GM19351 (cell line): ENCODE measurements at regions not wholly inside any gene's neighbourhood (a gene's known extent, or its start where the extent isn't known, plus 50 kb on each side); places are given as distances from the start of the nearest gene placed in this dataset.
"Not testable (repeated sequence)": the region's sequence is repeated elsewhere in the genome, so short reads cannot be mapped to it uniquely, and the experiment has no call there.

Experiments used
- ATAC-seq: cut with Tn5 transposase; IDR thresholded peaks from one replicate; pipeline ENCODE4 v1.9.1; 2021; ENCODE audit warnings: mild to moderate bottlenecking, moderate library complexity; ENCODE audit not compliant: unreplicated experiment

DNA sequence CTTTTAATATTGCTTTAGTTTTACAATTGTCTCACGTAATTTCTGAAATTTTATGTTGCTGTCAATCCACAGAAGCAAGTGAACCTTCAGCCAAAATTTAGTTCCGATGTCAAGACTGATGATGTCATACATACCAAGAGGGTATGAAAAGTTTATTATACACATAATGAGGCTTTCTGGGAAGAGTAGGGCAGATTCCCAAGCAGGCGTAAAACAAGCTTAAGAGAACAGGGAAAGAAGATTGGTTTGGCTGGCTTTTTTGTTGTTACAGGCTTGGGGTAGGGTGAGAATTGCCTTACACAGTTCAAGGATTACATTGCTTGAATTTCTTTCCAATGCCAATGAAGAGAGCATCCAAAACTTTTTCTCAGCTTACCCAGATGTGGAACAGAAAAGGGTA lies 1962.9 kb upstream of the CDH6 start:
- no peak for ATAC-seq

DNA sequence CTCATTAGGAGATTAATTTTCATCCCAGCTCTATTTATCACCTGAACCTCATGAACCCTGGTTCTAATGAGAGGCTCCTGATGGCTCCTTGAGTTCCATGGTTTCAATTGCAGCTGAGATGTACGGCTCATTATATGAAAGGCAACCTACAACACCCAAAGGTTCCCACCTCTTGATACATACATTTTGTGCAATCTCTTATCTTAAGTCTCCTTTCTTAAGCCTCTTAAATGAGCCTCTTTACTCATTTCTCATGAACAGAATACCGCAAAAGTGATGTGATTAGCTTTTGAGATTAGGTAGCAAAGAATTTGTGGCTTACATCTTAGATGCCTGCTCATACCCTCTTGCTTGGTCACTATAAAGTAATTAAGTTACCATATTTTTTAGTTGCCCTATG lies 1964.0 kb upstream of the CDH6 start:
- ATAC-seq = no peak

DNA sequence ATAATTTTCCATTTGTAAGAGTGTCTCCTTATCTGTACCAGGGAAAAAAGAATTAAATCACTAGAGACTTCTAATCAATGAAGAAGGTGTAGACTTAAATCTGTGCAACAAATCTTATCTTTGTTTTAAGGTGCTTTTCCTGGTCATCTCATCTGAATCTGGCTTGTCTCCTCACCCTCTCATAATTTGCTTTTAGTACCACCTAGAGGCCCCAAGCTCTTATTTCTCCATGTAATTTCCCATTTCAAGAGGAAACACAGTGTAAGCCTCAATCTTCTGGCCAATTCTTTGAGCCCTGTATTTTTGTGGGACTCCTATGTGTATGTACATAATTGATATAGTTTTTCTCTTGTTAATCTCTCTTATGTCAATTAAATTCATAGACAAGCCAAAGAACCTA lies 1975.3 kb upstream of the CDH6 start:
- ATAC-seq = no peak

DNA sequence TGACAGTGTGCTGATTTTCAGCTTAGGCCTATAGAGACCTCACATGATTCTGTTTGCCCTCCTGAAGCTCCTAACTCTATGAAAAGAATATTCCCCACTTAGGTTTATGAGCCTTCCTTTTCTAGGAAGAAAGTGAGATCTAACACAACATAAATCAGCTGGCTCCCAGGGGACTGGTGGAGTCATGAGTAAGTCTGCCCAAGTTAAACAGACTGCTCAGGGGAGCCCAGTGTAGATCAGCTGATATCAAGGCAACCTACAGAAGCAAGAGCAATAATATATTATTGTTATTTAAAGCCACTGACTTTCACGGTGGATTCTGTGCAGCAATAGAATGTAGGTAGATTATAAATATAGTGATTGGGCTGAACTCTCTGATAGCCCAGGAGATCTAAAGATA lies 1978.6 kb upstream of the CDH6 start:
- no peak for ATAC-seq

DNA sequence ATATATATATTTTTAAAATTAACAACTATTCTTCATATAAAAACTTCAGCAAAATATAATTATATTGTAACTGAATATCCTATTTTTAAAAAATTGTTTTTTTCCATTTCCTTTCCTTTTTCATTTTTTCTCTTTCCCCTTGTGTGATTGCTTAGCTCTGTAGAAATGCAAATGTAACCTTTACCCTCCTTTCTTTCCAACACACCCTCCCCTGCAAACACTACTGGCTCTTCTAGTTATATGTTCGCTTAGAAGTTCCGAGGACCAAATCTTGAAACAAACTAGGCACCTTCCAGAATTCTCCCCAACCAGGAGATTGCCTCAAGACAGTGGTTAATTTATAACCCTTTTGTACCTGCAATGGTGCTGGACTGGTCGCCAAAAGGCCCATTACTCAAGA lies 1980.0 kb upstream of the CDH6 start:
- no peak for ATAC-seq

DNA sequence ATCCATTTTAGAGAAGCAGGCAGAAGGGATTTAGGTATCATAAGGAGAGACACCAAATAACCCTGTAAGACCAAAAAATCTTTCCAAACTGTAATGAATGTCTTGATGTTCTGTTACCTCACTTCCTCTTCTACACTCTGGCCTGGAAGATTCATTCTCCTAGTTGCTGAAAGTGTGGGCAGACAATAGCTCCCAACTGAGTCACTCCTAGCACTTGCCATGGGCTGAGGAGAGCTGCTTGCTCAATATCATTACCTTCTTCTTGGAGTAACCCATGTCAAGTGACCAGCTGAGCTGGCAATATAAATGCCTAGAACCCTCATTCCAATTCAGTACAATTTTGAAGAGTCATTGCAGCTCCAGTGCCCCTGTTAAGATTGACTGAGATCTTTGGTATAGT lies 1985.5 kb upstream of the CDH6 start:
- ATAC-seq = no peak

DNA sequence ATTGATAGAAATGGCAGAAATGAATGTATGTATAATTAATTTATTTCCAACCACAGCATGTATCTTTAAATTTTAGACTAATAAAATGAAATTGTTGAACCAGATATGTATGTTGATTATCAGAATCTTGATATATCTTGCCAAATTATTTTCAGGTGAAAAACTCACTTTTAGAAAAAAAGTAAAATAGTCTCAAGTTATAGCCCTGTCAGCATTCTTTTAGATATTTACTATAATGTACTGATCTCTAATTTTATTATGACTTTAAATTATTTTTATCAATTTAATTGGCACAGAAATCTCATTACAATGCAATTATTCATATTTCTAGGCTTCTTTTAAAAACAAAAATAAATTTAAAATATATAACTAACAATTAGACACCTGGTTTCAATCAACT lies 1990.4 kb upstream of the CDH6 start:
- no peak for ATAC-seq

DNA sequence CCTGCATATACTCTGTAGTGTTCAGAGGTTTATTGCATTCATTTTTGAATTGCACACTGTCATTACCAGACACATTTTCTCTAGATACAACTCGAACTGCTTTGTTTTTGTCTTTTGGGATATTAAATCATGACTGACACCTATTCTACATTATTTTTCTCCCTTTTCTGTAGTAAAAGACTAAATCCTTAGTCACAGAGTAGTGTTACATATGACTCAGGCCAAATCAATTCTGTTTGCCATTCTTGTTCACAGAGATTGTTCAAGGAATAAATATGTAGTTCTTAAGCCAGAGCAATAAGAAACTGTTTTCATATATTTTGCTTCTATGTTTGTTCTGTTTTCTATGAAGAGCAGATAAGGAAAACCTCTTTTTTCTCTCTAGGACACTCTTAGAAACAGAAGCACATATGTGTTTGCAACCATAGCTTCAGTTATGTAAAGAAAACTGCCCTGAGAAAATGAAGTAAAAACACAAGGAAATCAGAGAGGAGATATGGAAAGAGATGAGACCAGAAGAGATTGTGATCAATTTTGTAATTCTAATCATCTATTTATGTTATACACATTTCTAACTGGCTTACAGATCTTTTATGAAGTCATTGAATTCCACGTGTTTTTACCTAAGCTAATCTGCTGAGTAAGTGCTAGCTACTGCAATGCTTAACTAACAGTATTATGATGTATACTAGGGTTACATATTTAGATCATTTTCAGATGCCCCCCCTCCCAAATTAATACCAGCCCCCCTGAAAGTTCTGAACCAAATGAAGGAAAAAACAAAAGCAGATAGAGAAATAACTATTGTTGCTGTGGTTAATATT lies 1995.6 kb upstream of the CDH6 start:
- ATAC-seq = no peak

DNA sequence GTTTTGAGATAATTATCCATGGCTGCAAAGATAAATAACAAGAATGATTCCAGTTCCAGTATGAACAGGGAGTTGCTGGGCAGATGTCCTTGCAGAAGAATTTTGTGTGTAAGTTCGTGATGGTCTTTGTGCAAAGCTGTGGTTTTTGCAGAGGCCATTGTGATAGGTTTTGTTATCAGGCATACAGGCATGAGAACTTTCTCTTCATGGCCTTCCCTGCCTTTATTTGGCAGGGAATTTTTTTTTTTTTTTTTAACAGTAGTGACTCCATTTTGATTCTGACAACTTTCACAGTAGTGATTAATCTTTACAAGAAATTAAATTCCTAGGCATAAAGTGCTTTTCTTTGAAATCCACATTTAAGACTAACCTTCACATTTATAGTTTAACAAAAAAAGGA lies 1999.5 kb upstream of the CDH6 start:
- no peak for ATAC-seq

DNA sequence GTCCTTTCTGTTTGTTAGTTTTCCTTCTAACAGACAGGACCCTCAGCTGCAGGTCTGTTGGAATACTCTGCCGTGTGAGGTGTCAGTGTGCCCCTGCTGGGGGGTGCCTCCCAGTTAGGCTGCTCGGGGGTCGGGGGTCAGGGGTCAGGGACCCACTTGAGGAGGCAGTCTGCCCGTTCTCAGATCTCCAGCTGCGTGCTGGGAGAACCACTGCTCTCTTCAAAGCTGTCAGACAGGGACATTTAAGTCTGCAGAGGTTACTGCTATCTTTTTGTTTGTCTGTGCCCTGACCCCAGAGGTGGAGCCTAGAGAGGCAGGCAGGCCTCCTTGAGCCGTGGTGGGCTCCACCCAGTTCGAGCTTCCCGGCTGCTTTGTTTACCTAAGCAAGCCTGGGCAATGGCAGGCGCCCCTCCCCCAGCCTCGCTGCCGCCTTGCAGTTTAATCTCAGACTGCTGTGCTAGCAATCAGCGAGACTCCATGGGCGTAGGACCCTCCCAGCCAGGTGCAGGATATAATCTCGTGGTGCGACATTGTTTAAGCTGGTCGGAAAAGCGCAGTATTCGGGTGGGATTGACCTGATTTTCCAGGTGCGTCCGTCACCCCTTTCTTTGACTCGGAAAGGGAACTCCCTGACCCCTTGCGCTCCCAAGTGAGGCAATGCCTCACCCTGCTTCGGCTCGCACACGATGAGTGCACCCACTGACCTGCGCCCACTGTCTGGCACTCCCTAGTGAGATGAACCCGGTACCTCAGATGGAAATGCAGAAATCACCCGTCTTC lies 2002.0 kb upstream of the CDH6 start:
- ATAC-seq = not testable (repeated sequence)

DNA sequence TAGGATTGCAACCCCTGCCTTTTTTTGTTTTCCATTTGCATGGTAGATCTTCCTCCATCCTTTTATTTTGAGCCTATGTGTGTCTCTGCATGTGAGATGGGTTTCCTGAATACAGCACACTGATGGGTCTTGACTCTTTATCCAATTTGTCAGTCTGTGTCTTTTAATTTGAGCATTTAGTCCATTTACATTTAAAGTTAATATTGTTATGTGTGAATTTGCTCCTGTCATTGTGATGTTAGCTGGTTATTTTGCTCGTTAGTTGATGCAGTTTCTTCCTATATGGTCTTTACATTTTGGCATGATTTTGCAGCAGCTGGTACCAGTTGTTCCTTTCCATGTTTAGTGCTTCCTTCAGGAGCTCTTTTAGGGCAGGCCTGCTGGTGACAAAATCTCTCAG lies 2003.1 kb upstream of the CDH6 start:
- not testable (repeated sequence) for ATAC-seq

DNA sequence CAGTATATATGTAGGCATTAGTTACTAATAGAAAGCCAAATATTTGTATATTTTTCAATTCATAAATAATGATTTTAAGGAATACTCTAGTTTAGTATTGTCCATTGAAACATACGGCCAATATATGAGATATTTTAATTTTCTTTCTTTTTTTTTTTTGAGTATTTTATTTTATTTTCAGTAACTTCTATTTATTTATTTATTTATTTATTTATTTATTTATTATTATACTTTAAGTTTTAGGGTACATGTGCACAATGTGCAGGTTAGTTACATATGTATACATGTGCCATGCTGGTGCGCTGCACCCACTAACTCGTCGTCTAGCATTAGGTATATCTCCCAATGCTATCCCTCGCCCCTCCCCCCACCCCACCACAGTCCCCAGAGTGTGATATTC lies 2007.1 kb upstream of the CDH6 start:
- ATAC-seq = not testable (repeated sequence)

DNA sequence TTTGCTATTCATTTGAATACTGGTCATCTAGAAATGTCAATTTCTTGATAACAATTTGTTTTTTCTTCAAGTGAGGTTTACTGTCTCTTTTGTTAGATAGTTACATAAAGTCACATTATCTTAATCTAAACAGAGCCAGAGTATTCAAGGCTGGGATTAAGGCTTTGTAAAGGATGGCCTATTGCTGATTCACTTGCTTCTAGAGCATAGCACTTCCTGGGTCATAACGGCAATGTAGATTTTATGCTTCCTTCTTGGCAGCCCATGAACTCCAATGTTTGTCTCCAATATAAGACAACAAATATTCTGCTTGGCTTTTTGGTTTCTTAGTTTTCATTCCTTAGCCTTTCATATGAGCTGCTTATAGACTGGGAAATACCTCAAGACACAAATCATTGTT lies 2007.9 kb upstream of the CDH6 start:
- ATAC-seq = no peak

DNA sequence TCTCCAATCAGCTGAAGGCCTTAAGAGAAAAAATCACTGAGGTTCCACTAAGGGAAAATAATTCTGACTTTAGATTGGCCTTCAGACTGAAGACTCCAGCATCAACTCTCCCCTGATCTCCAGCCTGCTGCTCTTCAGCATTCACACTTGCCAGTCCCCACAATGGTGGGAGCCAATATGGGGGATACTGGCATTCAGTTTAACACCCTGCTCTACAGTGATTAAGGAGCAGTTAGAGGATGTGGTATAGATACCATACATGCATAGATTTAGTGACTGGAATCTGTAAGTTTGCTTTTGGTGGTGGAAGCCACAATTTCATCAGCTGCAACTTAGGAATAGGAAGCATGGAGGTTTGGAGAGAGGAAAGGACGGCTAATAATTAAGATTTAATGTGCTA lies 2017.7 kb upstream of the CDH6 start:
- ATAC-seq = no peak

DNA sequence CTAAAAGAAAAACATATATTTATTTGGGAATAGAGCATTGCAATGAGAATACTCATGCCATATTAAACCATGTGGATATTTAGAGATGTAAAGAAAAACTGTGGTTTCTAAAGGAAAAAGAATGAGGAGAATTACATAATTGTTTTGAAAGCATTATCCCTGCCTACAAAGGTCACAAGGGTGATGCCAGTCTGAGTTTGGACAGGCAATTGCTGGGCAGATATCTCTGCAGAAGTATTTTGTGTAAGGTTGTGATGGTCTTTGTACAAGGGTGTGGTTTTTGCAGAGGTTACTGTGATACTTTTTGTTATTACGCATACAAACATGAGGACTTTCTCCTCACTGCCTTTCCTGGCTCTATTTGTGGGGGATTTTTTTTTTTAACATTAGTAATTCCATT lies 2022.9 kb upstream of the CDH6 start:
- no peak for ATAC-seq

DNA sequence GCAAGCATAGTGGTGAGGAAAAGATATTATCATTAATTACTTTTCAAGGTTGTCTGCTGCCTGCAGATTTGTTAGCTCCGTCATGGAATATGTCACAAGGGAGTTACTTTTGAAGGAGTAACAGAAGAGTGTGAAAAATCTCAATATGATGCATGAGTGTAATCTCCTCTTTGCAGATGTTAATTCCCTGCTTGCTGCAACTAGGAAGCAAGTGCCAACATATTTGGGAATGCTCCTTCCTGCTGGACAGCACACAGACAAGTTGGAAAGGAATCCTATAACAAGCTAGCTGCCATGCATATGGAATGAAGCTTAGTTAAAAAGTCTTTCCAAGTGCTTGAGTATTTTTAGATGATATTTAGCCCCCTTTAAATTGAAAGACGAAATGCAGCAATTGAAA lies 2023.6 kb upstream of the CDH6 start:
- no peak for ATAC-seq

DNA sequence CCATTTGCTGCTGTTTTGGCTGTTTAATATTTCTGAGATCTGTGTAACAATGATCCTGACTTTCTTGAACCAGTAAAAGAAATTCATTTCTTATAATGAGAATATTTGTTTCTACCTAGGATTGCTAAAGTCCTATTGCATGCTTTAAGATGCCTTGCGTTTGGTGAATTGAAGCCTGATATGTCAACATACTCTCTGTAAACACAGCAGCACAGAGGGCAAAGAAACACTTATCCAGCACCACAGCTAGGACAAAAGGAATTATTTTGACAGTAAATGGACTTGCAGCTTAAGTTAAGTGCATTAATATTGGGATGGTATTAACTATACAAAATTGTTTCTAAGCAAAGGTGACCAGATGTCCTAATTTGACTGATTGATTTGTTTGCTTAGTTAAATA lies 2031.2 kb upstream of the CDH6 start:
- ATAC-seq = no peak

DNA sequence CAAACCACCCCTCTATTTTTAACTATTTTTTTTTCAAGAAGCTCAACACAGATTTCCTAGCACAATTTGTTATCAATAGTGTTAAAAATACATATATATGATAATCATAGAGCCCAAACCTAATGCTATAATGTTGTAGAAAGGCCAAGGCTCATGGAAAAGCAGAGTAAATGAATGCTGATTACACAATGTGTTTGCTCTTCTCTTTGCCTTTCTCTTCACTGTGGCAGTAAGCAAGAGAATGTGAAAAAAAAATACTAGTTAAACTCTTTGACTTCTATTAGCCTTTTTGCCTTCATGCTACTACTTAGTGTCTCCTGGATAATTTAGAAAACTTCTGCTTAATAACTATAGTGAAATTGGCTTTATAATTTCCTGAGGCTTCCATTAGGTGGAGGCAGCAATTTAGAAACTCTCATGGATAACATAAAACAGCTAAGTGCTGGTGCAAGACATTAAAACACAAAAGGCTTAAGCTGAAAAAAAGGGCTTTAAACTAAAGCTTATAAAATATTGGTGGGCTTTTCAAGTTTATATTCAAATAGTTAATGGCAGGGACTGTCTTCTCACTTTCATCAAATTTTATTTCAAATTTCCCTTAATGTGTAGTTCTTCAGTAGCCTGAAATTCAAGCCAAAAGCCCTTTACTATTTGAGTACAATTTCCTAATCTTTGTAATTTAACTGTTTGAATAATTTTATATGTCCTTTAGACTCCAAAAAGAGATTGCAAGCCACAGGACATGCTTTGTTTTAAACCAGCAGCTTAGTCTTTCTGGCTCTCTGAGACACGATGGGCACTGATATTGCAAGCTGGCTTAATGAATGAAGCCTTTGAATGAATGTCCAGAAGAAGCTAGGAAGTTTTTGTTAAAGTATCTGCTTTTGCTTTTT lies 2031.8 kb upstream of the CDH6 start:
- ATAC-seq = no peak

DNA sequence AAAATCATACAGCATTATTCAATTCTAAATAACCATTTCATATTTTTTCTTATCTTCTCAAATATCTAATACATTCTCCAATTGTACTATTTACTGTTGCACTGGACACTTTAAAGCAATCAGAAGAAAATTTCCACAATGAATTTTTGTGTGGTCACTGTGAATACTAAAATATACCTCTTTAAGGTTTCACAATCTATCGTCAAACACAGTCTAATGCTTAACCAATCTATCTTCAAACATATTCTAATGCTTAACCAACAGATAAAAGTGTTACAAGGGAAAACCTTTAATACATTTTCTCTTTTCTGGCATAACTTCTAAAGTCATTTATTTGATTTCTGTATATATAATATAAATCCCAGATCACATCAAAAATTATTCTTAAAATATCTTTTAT lies 2035.5 kb upstream of the CDH6 start:
- ATAC-seq = no peak

DNA sequence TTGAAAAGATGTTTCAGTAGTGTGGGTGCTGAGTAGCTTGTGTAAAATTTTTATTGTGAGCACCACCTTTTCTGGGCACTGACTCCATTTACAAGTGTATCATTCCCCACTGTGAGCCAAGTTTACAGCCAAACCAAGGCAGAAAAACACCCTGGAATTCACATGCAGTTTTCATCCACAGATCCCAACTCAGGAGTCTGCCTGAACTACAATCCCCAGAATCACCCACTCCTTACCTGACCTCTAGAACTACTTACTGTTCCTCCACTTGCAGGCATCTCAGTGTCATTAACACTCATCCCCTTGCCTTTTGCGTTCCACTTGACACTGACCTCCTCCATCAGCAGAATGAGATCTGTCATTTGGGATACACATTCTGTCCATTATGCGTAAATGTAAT lies 2042.6 kb upstream of the CDH6 start:
- no peak for ATAC-seq

DNA sequence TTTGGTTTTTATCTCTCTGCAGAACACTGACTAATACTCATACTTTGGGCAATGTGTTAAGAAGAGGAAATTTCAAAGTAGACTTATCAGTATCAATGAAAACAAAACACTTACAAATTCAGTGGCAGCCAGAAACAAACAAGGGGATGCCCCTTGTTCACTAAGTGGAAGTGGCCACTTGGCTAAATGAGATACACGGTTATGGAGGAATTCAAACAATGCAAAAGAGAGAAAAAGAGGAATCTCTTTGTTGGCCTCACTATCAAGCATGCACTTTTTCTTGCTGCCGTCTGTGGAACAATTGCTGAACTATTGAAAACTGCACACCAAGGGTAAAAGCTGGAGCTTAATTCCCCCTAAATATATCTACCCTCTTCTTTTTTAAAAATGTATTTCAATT lies 2044.9 kb upstream of the CDH6 start:
- no peak for ATAC-seq
